ENCODE measurements at regions not wholly inside any gene's neighbourhood (a gene's known extent, or its start where the extent isn't known, plus 50 kb on each side); places are given as distances from the start of the nearest gene placed in this dataset.

- H3K4me1 ChIP-seq (ENCODE audit: control insufficient read depth, insufficient read depth, low read length): no peaks in the 10 kb centered on the region
- no peak overlapping the region for H3K27ac ChIP-seq (ENCODE audit: low read depth, low read length)
- no peak overlapping the region for H3K9ac ChIP-seq (ENCODE audit: low read length)
- H3K36me3 ChIP-seq (ENCODE audit: control insufficient read depth, insufficient read depth, low read length): no peaks in the 10 kb centered on the region
- H3K27me3 ChIP-seq (ENCODE audit: control insufficient read depth, insufficient read depth, low read length): no peaks in the 10 kb centered on the region
- no peak overlapping the region for H3K4me3 ChIP-seq (ENCODE audit: low read length)
Measured at GRCh38 chr4:178349601-178350000, 907.4 kb upstream of the AGA start.

- no peak overlapping the region for H3K9ac ChIP-seq (ENCODE audit: low read length)
- H3K27ac ChIP-seq (ENCODE audit: low read depth, low read length): no peak overlapping the region
- H3K4me1 ChIP-seq (ENCODE audit: control insufficient read depth, insufficient read depth, low read length): no peaks in the 10 kb centered on the region
- no peaks in the 10 kb centered on the region for H3K27me3 ChIP-seq (ENCODE audit: control insufficient read depth, insufficient read depth, low read length)
- no peaks in the 10 kb centered on the region for H3K36me3 ChIP-seq (ENCODE audit: control insufficient read depth, insufficient read depth, low read length)
- no peak overlapping the region for H3K4me3 ChIP-seq (ENCODE audit: low read length)
Measured at GRCh38 chr4:178351185-178351584, 908.9 kb upstream of the AGA start.

GRCh38 chr4:178356725-178357124 is 914.5 kb upstream of the AGA start:
- Histone ChIP-seq H3K4me1 (ENCODE audit: control insufficient read depth, insufficient read depth, low read length) (no peaks in the 10 kb centered on the region), H3K9ac (ENCODE audit: low read length) (no peak overlapping the region), H3K27me3 (ENCODE audit: control insufficient read depth, insufficient read depth, low read length) (no peaks in the 10 kb centered on the region), H3K4me3 (ENCODE audit: low read length) (no peak overlapping the region), H3K27ac (ENCODE audit: low read depth, low read length) (no peak overlapping the region), H3K36me3 (ENCODE audit: control insufficient read depth, insufficient read depth, low read length) (no peaks in the 10 kb centered on the region)

- Histone ChIP-seq H3K4me3 (ENCODE audit: low read length) (no peak overlapping the region), H3K27me3 (ENCODE audit: control insufficient read depth, insufficient read depth, low read length) (no peaks in the 10 kb centered on the region), H3K27ac (ENCODE audit: low read depth, low read length) (no peak overlapping the region), H3K4me1 (ENCODE audit: control insufficient read depth, insufficient read depth, low read length) (no peaks in the 10 kb centered on the region), H3K36me3 (ENCODE audit: control insufficient read depth, insufficient read depth, low read length) (no peaks in the 10 kb centered on the region), H3K9ac (ENCODE audit: low read length) (no peak overlapping the region)
Measured at GRCh38 chr4:178385481-178385880, 943.2 kb upstream of the AGA start.

GRCh38 chr4:178387756-178388155 is 945.5 kb upstream of the AGA start:
- no peaks in the 10 kb centered on the region for H3K36me3 ChIP-seq (ENCODE audit: control insufficient read depth, insufficient read depth, low read length)
- H3K27ac ChIP-seq (ENCODE audit: low read depth, low read length): no peak overlapping the region
- H3K27me3 ChIP-seq (ENCODE audit: control insufficient read depth, insufficient read depth, low read length): no peaks in the 10 kb centered on the region
- H3K9ac ChIP-seq (ENCODE audit: low read length): no peak overlapping the region
- H3K4me3 ChIP-seq (ENCODE audit: low read length): no peak overlapping the region
- H3K4me1 ChIP-seq (ENCODE audit: control insufficient read depth, insufficient read depth, low read length): no peaks in the 10 kb centered on the region

GRCh38 chr4:178395798-178396197 is 953.6 kb upstream of the AGA start:
- Histone ChIP-seq H3K27ac (ENCODE audit: low read depth, low read length) (no peak overlapping the region), H3K4me1 (ENCODE audit: control insufficient read depth, insufficient read depth, low read length) (no peaks in the 10 kb centered on the region), H3K36me3 (ENCODE audit: control insufficient read depth, insufficient read depth, low read length) (no peaks in the 10 kb centered on the region), H3K9ac (ENCODE audit: low read length) (no peak overlapping the region), H3K27me3 (ENCODE audit: control insufficient read depth, insufficient read depth, low read length) (no peaks in the 10 kb centered on the region), H3K4me3 (ENCODE audit: low read length) (no peak overlapping the region)

GRCh38 chr4:178412455-178412854 is 970.2 kb upstream of the AGA start:
- H3K27me3 ChIP-seq (ENCODE audit: control insufficient read depth, insufficient read depth, low read length): no peaks in the 10 kb centered on the region
- H3K27ac ChIP-seq (ENCODE audit: low read depth, low read length): no peak overlapping the region
- no peaks in the 10 kb centered on the region for H3K4me1 ChIP-seq (ENCODE audit: control insufficient read depth, insufficient read depth, low read length)
- H3K4me3 ChIP-seq (ENCODE audit: low read length): no peak overlapping the region
- H3K36me3 ChIP-seq (ENCODE audit: control insufficient read depth, insufficient read depth, low read length): no peaks in the 10 kb centered on the region
- no peak overlapping the region for H3K9ac ChIP-seq (ENCODE audit: low read length)

GRCh38 chr4:178414042-178414441 is 971.8 kb upstream of the AGA start:
- H3K27ac ChIP-seq (ENCODE audit: low read depth, low read length): no peak overlapping the region
- no peak overlapping the region for H3K4me3 ChIP-seq (ENCODE audit: low read length)
- H3K4me1 ChIP-seq (ENCODE audit: control insufficient read depth, insufficient read depth, low read length): no peaks in the 10 kb centered on the region
- H3K9ac ChIP-seq (ENCODE audit: low read length): no peak overlapping the region
- H3K36me3 ChIP-seq (ENCODE audit: control insufficient read depth, insufficient read depth, low read length): no peaks in the 10 kb centered on the region
- H3K27me3 ChIP-seq (ENCODE audit: control insufficient read depth, insufficient read depth, low read length): no peaks in the 10 kb centered on the region

- Histone ChIP-seq H3K4me3 (ENCODE audit: low read length) (no peak overlapping the region), H3K4me1 (ENCODE audit: control insufficient read depth, insufficient read depth, low read length) (no peaks in the 10 kb centered on the region), H3K9ac (ENCODE audit: low read length) (no peak overlapping the region), H3K36me3 (ENCODE audit: control insufficient read depth, insufficient read depth, low read length) (no peaks in the 10 kb centered on the region), H3K27ac (ENCODE audit: low read depth, low read length) (no peak overlapping the region), H3K27me3 (ENCODE audit: control insufficient read depth, insufficient read depth, low read length) (no peaks in the 10 kb centered on the region)
Measured at GRCh38 chr4:178414881-178415446, 972.7 kb upstream of the AGA start.

GRCh38 chr4:178415925-178416324 is 973.7 kb upstream of the AGA start:
- Histone ChIP-seq H3K4me3 (ENCODE audit: low read length) (no peak overlapping the region), H3K36me3 (ENCODE audit: control insufficient read depth, insufficient read depth, low read length) (no peaks in the 10 kb centered on the region), H3K9ac (ENCODE audit: low read length) (no peak overlapping the region), H3K27ac (ENCODE audit: low read depth, low read length) (no peak overlapping the region), H3K4me1 (ENCODE audit: control insufficient read depth, insufficient read depth, low read length) (no peaks in the 10 kb centered on the region), H3K27me3 (ENCODE audit: control insufficient read depth, insufficient read depth, low read length) (no peaks in the 10 kb centered on the region)

GRCh38 chr4:178423366-178423765 is 981.1 kb upstream of the AGA start:
- no peak overlapping the region for H3K4me3 ChIP-seq (ENCODE audit: low read length)
- no peaks in the 10 kb centered on the region for H3K36me3 ChIP-seq (ENCODE audit: control insufficient read depth, insufficient read depth, low read length)
- no peak overlapping the region for H3K9ac ChIP-seq (ENCODE audit: low read length)
- H3K27ac ChIP-seq (ENCODE audit: low read depth, low read length): no peak overlapping the region
- H3K4me1 ChIP-seq (ENCODE audit: control insufficient read depth, insufficient read depth, low read length): no peaks in the 10 kb centered on the region
- H3K27me3 ChIP-seq (ENCODE audit: control insufficient read depth, insufficient read depth, low read length): no peaks in the 10 kb centered on the region

- no peak overlapping the region for H3K27ac ChIP-seq (ENCODE audit: low read depth, low read length)
- H3K4me1 ChIP-seq (ENCODE audit: control insufficient read depth, insufficient read depth, low read length): no peaks in the 10 kb centered on the region
- H3K27me3 ChIP-seq (ENCODE audit: control insufficient read depth, insufficient read depth, low read length): no peaks in the 10 kb centered on the region
- H3K9ac ChIP-seq (ENCODE audit: low read length): no peak overlapping the region
- H3K4me3 ChIP-seq (ENCODE audit: low read length): no peak overlapping the region
- H3K36me3 ChIP-seq (ENCODE audit: control insufficient read depth, insufficient read depth, low read length): no peaks in the 10 kb centered on the region
Measured at GRCh38 chr4:178426871-178427270, 984.6 kb upstream of the AGA start.

GRCh38 chr4:178427663-178428062 is 985.4 kb upstream of the AGA start:
- Histone ChIP-seq H3K36me3 (ENCODE audit: control insufficient read depth, insufficient read depth, low read length) (no peaks in the 10 kb centered on the region), H3K27me3 (ENCODE audit: control insufficient read depth, insufficient read depth, low read length) (no peaks in the 10 kb centered on the region), H3K9ac (ENCODE audit: low read length) (no peak overlapping the region), H3K4me3 (ENCODE audit: low read length) (no peak overlapping the region), H3K4me1 (ENCODE audit: control insufficient read depth, insufficient read depth, low read length) (no peaks in the 10 kb centered on the region), H3K27ac (ENCODE audit: low read depth, low read length) (no peak overlapping the region)
